Immature natural killer cell (primary cell): ENCODE measurements at regions not wholly inside any gene's neighbourhood (a gene's known extent, or its start where the extent isn't known, plus 50 kb on each side); places are given as distances from the start of the nearest gene placed in this dataset.

Experiments used
- DNase-seq, 3 donors: peaks; one replicate each; pipeline ENCODE4 v3.0.0; 2022; ENCODE audit warnings: mixed read lengths in 1 of 3
- H3K27ac Mint-ChIP-seq, 6 donors: one replicate each; pipeline ENCODE4 v1.8.0; 2020; ENCODE audit warnings: mixed read lengths in 6 of 6, mild to moderate bottlenecking in 5 of 6, inconsistent platforms in 4 of 6, moderate library complexity in 3 of 6
- H3K27me3 Mint-ChIP-seq, 3 donors: one replicate each; pipeline ENCODE4 v1.8.0; 2020 to 2021; ENCODE audit warnings: low read depth in 3 of 3, mild to moderate bottlenecking in 3 of 3, mixed read lengths in 3 of 3, moderate library complexity in 3 of 3, inconsistent platforms in 1 of 3
- H3K36me3 Mint-ChIP-seq, 3 donors: one replicate each; pipeline ENCODE4 v1.8.0; 2020; ENCODE audit warnings: mixed read lengths in 3 of 3, inconsistent platforms in 2 of 3, mild to moderate bottlenecking in 2 of 3
- H3K4me1 Mint-ChIP-seq, 2 donors: one replicate each; pipeline ENCODE4 v1.8.0; 2020; ENCODE audit warnings: inconsistent platforms in 2 of 2, mild to moderate bottlenecking in 2 of 2, mixed read lengths in 2 of 2, moderate library complexity in 1 of 2
- H3K4me3 Mint-ChIP-seq, 5 donors: one replicate each; pipeline ENCODE4 v1.8.0; 2020; ENCODE audit warnings: mild to moderate bottlenecking in 5 of 5, mixed read lengths in 5 of 5, inconsistent platforms in 3 of 5, moderate library complexity in 3 of 5
- H3K9me3 Mint-ChIP-seq, 6 donors: one replicate each; pipeline ENCODE4 v1.8.0; 2020; ENCODE audit warnings: mild to moderate bottlenecking in 6 of 6, mixed read lengths in 6 of 6, inconsistent platforms in 4 of 6, moderate library complexity in 3 of 6

DNA sequence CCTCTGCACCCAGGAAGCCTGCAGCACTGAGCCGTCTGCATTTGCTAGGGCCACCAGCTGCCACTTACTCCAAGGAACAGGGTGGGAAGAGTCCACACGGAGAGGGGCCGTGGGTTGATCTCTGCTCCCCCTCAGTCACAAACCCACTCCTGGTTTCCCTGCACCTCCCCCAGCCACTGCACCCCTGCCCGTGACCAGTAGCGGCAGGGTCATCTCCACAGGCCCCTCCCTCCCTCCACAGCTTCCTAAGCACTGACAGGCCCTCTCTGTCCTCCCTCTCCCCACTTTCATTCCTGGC is 75.2 kb downstream of the RBFOX3 start:
- no peak overlapping the region for H3K4me3 Mint-ChIP-seq
- no peak overlapping the region for H3K27ac Mint-ChIP-seq
- no peak for DNase-seq
- H3K4me1 Mint-ChIP-seq, result peaks cover 0 to 2% of the 10 kb centered on the region in 2 donors
- peaks cover 0 to 5% (median 0%) of the 10 kb centered on the region in 3 donors for H3K36me3 Mint-ChIP-seq
- H3K9me3 Mint-ChIP-seq, result no peaks in the 10 kb centered on the region
- peaks cover 0 to 2% (median 2%) of the 10 kb centered on the region in 3 donors for H3K27me3 Mint-ChIP-seq

DNA sequence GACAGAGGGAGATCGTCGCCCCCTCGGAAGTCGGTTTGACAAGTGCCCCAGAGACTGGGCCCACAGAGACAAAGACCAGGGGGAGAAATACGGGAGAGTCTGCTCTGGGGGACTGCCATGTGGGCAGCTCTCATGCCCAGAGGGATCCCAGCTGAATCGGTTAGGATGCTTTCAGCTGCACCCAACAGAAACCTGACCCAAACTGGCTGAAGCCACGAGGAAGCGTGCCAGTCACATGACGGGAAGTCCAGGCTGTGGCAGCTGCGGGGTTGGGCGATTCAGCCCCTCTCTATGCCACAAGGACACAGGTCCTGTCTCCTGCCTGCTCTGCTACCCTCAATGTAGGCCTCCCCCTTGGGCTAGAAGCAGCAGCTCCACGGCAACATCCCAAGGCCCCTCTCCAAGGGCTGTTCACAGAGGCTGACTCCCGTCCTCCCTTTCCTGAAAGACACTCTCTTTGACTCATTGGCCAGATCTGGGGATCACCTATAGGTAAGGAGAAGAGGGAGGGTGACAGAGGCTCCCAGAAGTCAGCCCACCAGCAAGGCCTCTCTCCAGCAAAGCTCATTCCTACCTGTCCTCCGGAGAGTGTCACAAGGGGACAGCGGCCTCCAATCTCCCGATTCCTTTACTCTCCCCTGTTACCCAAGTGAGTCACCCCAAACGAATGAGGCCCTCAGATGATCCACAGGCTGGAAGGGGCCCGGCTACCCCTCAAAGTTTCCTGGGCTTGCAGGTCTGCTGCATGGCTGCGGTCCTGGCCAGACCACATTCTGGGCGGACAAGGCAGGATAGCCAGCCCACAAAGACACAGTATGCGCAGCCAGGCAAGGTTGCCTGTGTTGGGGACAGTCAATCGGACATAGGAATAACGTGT is 75.8 kb downstream of the RBFOX3 start:
- no peak overlapping the region for H3K27ac Mint-ChIP-seq
- peaks cover 0 to under 1% (median 0%) of the 10 kb centered on the region in 6 donors for H3K9me3 Mint-ChIP-seq
- peaks cover 0 to 2% (median 2%) of the 10 kb centered on the region in 3 donors for H3K27me3 Mint-ChIP-seq
- H3K4me3 Mint-ChIP-seq, result no peak overlapping the region
- peaks cover 0 to 2% of the 10 kb centered on the region in 2 donors for H3K4me1 Mint-ChIP-seq
- peaks cover 0 to 5% (median 0%) of the 10 kb centered on the region in 3 donors for H3K36me3 Mint-ChIP-seq
- no peak for DNase-seq

DNA sequence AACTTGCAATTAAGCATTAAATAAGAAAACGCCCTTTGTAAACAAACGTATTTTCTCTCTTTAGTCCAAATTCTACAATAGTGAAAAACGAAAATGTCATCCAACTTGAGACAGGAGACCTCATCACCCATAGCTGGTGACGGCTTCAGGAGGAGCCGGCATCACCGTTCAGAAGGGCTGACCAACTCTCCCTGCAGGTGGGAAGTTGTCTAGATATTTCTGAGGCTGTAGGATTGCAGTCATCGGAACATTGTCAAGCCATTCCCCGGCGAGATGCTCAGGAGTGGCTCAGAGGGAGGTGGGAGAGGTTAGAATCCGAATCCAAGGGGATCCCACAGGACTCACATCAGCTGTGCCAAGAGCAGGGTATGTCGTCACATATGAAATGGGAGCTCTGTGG is 76.7 kb downstream of the RBFOX3 start:
- Mint-ChIP-seq H3K27ac (no peak overlapping the region), H3K27me3 (peaks cover 0 to 2% (median 2%) of the 10 kb centered on the region in 3 donors), H3K4me1 (peaks cover 0 to 2% of the 10 kb centered on the region in 2 donors), H3K4me3 (no peak overlapping the region), H3K36me3 (peaks cover 0 to 5% (median 0%) of the 10 kb centered on the region in 3 donors), H3K9me3 (peaks cover 0 to 1% (median 0%) of the 10 kb centered on the region in 6 donors)
- no peak for DNase-seq

GRCh38 chr17:79533116-79533515 is 77.7 kb downstream of the RBFOX3 start:
- H3K9me3 Mint-ChIP-seq, result peaks cover 0 to 1% (median 0%) of the 10 kb centered on the region in 6 donors
- no peak for DNase-seq
- no peak overlapping the region for H3K4me3 Mint-ChIP-seq
- peaks cover 0 to 2% (median 0%) of the 10 kb centered on the region in 3 donors for H3K27me3 Mint-ChIP-seq
- H3K4me1 Mint-ChIP-seq, result peaks cover 0 to 2% of the 10 kb centered on the region in 2 donors
- H3K27ac Mint-ChIP-seq, result no peak overlapping the region
- peaks cover 0 to 4% (median 0%) of the 10 kb centered on the region in 3 donors for H3K36me3 Mint-ChIP-seq

GRCh38 chr17:79532107-79532790 is 78.6 kb downstream of the RBFOX3 start:
- peaks cover 0 to 2% of the 10 kb centered on the region in 2 donors for H3K4me1 Mint-ChIP-seq
- H3K36me3 Mint-ChIP-seq, result peaks cover 0 to 4% (median 0%) of the 10 kb centered on the region in 3 donors
- no peak overlapping the region for H3K27ac Mint-ChIP-seq
- no peak overlapping the region for H3K4me3 Mint-ChIP-seq
- peaks cover 0 to 2% (median 0%) of the 10 kb centered on the region in 3 donors for H3K27me3 Mint-ChIP-seq
- DNase-seq, result no peak
- H3K9me3 Mint-ChIP-seq, result peaks cover 0 to 1% (median 0%) of the 10 kb centered on the region in 6 donors

DNA sequence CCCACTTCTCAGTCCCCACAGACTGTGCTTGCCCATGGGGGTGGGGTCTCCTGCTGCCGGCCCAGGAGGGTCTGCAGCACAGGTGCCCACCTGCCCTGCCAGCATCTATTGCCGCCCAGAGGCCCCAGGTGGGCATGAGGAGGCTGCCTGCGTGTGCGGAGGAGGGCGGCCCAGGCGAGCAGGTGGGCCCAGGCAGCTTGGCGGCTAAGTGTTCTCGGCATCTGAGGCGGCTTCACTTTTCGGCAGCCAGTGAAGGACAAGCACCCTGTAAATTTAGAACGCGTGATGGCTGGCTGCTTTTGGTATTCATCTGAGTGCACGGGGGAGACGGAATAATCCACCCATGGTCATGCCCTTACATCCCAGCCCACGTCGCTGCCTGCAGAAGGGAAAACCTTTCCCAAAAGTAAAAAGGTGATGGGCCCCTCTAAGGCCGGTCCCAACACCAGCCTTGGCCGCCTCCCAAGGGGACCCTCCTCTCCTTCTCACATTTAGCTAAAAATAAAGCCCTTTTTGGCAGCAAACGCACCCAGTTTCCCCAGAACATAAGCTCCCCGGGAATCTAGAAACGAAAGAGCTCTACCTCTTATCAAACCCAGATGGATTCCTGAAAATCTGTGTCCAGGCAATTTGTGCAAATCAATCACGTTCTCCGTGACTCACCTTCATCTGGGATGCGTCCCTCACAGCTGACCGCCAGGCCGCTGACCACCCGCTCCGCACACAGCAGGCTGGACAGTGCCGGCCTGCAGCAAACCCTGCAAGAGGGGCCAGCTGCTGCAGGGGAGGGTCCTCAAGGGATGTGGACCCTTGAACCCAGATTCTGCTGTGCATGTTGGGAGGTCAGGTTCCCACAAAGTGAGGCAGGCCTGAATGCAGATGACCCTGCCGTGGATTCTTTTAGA is 79.4 kb downstream of the RBFOX3 start:
- no peak for DNase-seq
- H3K27ac Mint-ChIP-seq, result no peak overlapping the region
- H3K4me3 Mint-ChIP-seq, result no peak overlapping the region
- peaks cover 0 to 3% (median 2%) of the 10 kb centered on the region in 3 donors for H3K27me3 Mint-ChIP-seq
- H3K36me3 Mint-ChIP-seq, result peaks cover 0 to 4% (median 0%) of the 10 kb centered on the region in 3 donors
- no peaks in the 10 kb centered on the region for H3K4me1 Mint-ChIP-seq
- H3K9me3 Mint-ChIP-seq, result peaks cover 0 to 1% (median 0%) of the 10 kb centered on the region in 6 donors

DNA sequence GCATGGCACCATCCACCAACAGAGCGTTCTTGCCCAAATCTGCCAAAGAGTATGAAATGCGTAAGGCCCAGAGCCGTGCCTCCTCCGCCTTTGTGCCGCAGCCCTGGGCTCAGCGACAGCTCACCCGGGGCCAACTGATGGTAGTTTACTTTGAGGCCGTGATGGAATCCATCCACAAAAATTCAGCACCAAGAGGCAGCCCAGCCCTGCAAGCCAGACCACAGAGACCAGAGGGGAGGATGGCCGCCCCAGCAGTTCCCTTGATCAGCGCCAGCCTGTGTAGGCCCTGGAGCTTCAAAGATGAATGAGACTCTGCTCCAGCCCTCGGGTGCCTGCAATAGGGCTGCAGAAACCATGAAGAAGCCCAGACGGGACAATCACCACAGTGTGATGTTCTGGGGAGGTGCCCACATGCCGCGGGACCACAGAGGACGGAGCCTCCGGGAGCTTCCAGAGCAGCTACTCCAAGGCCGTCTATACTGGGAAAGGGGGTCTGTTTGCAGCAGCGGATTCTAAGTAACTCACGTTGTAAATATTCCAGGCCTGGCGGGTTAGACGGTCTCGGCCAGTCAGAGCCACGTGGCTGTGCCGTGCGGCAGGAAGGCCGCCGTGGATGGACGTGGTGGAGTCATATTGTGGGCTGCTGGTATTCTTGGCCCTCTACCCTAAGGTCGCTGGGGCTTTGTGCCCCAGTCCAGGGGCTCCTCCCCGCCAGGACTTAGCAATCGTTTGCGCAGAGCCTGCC is 80.3 kb downstream of the RBFOX3 start:
- Mint-ChIP-seq H3K4me3 (no peak overlapping the region), H3K27ac (no peak overlapping the region), H3K27me3 (peaks cover 0 to 3% (median 2%) of the 10 kb centered on the region in 3 donors), H3K4me1 (no peaks in the 10 kb centered on the region), H3K9me3 (peaks cover 0 to 1% (median 0%) of the 10 kb centered on the region in 6 donors), H3K36me3 (peaks cover 0 to 4% (median 0%) of the 10 kb centered on the region in 3 donors)
- no peak for DNase-seq

- H3K4me1 Mint-ChIP-seq, result no peaks in the 10 kb centered on the region
- no peak overlapping the region for H3K27ac Mint-ChIP-seq
- H3K36me3 Mint-ChIP-seq, result peaks cover 0 to 4% (median 0%) of the 10 kb centered on the region in 3 donors
- no peak for DNase-seq
- peaks cover 0 to 7% (median 2%) of the 10 kb centered on the region in 3 donors for H3K27me3 Mint-ChIP-seq
- H3K4me3 Mint-ChIP-seq, result no peak overlapping the region
- peaks cover 0 to 1% (median 0%) of the 10 kb centered on the region in 6 donors for H3K9me3 Mint-ChIP-seq
Observed at GRCh38 chr17:79529661-79530081, 81.2 kb downstream of the RBFOX3 start.

GRCh38 chr17:79528592-79529125 is 82.2 kb downstream of the RBFOX3 start:
- no peaks in the 10 kb centered on the region for H3K4me1 Mint-ChIP-seq
- H3K27ac Mint-ChIP-seq, result no peak overlapping the region
- peaks cover 0 to 14% (median 2%) of the 10 kb centered on the region in 3 donors for H3K27me3 Mint-ChIP-seq
- no peak for DNase-seq
- peaks cover 0 to 4% (median 0%) of the 10 kb centered on the region in 3 donors for H3K36me3 Mint-ChIP-seq
- H3K4me3 Mint-ChIP-seq, result no peak overlapping the region
- H3K9me3 Mint-ChIP-seq, result peaks cover 0 to 1% (median 0%) of the 10 kb centered on the region in 6 donors

DNA sequence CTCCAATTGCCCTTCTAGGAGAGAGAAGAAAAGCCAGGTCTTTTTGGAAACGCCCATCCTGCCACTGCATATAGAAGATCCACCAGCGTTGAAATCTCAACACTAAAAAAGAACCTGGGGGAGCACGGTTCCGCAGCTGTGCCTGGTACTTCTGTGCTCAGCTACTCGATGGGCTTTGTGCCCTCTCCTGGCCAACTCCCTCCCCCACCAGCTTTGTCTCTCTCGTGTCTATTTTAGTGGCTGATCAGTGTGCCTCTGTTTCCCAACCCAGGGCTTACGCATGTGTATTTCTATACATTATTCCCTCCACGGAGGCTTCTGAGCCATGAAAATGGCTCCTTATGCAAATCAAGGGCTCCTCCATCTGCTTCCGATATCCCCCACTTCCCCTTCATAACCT is 83.5 kb downstream of the RBFOX3 start:
- Mint-ChIP-seq H3K9me3 (peaks cover 0 to 1% (median 0%) of the 10 kb centered on the region in 6 donors), H3K4me1 (no peaks in the 10 kb centered on the region), H3K27me3 (peaks cover 0 to 14% (median 4%) of the 10 kb centered on the region in 3 donors)

DNA sequence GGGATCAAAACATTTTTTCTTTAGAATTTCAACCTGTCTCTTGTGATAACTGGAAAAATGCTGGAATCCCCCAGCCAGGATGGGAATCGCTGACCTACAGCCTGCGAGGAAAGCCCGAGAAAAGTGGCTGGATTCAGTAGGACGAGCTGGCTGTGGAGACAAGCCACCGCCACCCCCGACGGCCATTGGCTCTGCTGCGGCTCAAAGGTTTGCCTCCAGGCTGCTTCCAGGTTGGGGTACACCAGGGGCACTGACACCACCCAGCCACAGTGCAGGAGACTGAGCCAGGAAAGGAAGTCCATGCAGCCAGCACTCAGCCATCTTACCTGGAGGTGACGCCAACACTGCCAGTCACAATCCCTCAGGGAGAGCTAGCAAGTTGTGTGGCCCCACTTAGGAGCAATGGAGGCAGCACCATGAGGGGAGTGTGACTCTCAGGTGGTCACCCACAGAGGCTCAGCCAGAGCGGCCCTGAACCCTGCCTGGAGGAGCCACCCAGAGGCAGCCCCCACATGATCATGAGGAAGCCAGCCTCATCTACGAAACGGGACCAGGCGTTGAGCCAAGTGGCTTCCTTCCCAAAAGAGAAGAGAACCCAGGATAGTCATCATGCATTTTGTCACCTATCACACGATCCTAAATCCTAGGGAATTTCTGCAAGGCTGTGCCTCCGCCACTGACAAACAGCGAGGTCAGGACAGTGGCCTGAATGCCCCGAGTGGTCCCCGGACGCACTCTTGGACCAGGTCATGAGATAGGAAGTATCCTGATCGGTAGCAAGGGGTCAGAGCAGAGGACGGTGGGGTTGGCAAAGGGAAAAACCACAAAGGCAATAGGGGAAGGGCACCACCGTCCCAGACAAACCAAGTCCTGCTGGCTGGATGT is 84.8 kb downstream of the RBFOX3 start:
- DNase-seq, result no peak
- Mint-ChIP-seq H3K27me3 (peaks cover 0 to 14% (median 4%) of the 10 kb centered on the region in 3 donors), H3K27ac (no peak overlapping the region), H3K4me1 (no peaks in the 10 kb centered on the region), H3K9me3 (peaks cover 0 to 1% (median 0%) of the 10 kb centered on the region in 6 donors), H3K36me3 (peaks cover 0 to 4% (median 0%) of the 10 kb centered on the region in 3 donors), H3K4me3 (no peak overlapping the region)

More for the DNA sequence above, 83.5 kb downstream of the RBFOX3 start:
- no peak overlapping the region for H3K27ac Mint-ChIP-seq
- no peak for DNase-seq
- H3K36me3 Mint-ChIP-seq, result peaks cover 0 to 4% (median 0%) of the 10 kb centered on the region in 3 donors
- H3K4me3 Mint-ChIP-seq, result no peak overlapping the region
